GM21529 (cell line): ENCODE measurements at regions not wholly inside any gene's neighbourhood (a gene's known extent, or its start where the extent isn't known, plus 50 kb on each side); places are given as distances from the start of the nearest gene placed in this dataset.

Source experiments
- ATAC-seq: cut with Tn5 transposase; IDR thresholded peaks from one replicate; pipeline ENCODE4 v1.9.1; 2021; ENCODE audit not compliant: unreplicated experiment

GRCh38 chr11:42257534-42257933 lies 798.1 kb upstream of the LRRC4C start:
- ATAC-seq = no peak

GRCh38 chr11:42265072-42265471 lies 805.6 kb upstream of the LRRC4C start:
- ATAC-seq = no peak

DNA sequence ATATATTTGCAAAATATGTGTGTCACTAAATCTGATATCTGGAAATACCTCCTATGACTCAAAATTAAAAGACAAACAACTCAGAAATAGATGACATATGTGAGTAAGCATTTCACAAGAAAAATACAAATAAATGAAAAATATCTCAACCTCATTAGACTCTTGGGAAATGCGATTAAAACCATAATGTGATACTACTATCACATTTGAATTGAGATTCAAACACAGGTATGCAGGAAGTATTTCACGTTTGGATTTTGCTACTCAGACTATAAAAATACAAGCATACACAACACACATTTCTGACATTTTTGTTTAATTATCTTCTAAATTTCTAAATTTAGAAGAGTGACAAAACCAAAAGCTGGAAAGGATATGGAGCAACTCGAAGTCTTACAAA lies 811.9 kb upstream of the LRRC4C start:
- ATAC-seq = no peak

- ATAC-seq = no peak
These were observed 814.5 kb upstream of the LRRC4C start for GRCh38 chr11:42273977-42274376.

- ATAC-seq = no peak
These were observed 837.5 kb upstream of the LRRC4C start for GRCh38 chr11:42296910-42297309.

GRCh38 chr11:42299780-42300179 lies 840.3 kb upstream of the LRRC4C start:
- ATAC-seq = no peak

DNA sequence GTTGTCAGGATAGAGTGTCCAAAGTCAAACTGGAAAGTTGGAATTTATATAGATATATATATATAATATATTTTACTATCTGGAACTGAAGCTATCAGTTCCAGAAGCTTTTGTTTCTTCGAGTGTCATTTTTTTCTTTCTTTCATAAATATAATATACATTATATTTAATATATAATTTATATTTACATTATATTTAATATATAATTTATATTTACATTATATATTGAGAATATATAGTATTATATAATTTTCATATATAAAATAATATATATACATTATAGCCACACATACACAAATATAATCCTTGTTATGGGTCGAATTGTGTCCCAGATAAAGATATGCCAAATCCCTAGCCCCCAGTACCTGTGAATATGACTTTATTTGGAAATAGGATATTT lies 842.3 kb upstream of the LRRC4C start:
- ATAC-seq = no peak

DNA sequence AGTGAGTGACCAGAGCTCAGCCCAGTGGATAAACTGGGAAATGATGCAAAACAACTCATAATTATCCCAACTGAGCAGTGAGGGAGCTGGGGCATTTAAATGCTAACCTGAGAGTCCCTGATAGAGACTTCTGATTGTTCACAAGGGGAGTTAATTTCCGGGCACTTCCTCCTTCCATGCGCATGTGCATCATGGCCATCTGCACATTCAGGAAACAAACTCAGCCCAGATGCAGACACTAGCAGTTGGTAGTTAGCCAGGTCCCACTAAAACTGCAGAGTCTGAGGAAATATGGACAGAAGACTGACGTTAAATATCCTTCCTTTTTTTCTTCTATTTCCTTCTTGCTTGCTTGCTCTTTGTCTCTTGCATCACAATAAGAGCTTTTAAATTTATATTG lies 852.1 kb upstream of the LRRC4C start:
- no peak for ATAC-seq

- ATAC-seq = no peak
These were observed 852.5 kb upstream of the LRRC4C start for GRCh38 chr11:42311944-42312343.

DNA sequence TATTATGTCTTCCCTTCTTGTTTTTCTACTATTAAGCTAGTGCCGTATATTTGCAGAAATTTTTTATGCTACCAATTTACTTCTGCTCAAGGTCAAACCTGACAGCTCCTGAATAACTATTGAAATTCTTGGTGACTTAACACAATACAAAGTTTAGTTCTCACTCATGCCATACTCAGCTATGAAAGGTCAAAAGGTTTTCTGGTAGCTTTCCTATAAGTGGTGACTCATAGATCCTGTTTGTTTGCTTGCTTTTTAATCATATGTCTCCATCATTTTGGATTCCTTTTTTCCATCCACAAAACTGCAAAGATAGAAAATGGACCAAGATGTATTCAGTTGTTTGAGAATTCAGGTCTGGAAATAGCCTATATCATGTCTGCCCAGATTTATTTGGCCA lies 855.8 kb upstream of the LRRC4C start:
- ATAC-seq = no peak

GRCh38 chr11:42315846-42316245 lies 856.4 kb upstream of the LRRC4C start:
- ATAC-seq = no peak

- ATAC-seq = no peak
These were observed 860.5 kb upstream of the LRRC4C start for GRCh38 chr11:42319921-42320320.

DNA sequence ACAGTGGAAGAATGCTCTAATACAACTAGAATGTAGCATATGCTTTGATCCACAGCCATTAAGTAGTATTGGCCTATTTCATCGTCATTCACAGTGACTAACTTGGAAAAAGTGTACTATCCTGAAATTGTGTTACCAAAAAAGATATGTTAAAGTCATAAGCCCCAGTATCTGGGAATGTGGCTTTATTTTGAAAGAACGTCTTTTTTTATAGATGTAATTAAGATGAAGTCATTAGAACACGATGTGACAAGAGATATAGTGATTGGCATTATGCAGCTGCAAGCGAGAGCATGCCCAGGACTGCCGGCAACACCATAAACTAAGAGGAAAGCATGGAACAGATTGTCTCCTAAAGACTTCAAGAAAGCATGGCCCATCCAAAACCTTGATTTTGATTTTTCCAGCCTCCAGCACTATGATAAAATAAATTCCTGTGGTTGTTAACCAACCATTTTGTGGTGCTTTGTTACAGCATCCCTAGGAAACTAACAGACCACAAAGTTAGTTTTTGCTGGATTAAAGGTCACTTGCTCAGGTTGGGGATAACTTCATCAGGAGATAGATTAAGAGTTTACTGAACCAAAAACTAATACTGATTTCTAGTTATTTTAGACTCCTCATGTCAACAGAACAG lies 870.6 kb upstream of the LRRC4C start:
- ATAC-seq = no peak

- no peak for ATAC-seq
These were observed 878.5 kb upstream of the LRRC4C start for GRCh38 chr11:42337786-42338455.

DNA sequence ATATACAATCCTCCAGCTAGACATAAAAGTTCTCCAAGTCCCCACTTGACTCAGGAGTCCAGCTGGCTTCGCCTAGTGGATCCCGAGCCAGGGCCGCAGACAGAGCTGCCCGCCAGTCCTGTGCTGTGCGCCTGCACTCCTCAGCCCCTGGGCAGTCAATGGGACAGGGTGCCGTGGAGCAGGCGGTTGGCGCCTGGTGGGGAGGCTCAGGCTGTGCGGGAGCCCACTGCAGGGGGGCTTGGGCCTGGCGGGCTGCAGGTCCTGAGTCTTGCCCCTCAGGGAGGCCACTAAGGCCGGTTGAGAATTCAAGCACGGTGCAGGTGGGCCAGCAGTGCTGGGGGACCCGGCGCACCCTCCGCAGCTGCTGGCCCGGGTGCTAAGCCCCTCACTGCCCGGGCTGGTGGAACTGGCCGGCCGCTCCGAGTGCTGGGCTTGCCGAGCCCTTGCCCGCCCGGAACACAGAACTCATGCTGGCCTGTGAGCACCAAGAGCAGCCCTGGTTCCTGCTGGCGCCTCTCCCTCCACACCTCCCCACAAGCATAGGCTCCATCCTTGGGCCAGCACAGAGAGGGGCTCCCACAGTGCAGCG lies 884.8 kb upstream of the LRRC4C start:
- ATAC-seq = no peak

DNA sequence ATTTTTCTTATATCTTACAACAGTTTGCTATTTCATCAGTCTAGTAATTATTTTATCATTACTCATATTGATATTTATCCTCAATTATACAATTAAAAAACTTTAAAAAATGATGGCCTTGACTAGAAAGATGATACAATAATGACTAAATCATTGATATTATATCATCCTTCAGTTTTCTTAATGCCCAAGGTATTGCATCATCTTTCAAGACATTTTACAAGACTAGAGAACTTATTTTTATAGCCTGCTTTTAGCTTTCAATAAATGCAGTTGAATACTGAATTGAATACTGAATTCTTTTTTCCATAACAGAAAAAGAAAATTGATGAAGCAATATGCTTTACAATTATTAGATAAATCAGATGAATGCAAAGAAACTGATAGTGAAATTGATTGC lies 886.5 kb upstream of the LRRC4C start:
- no peak for ATAC-seq

GRCh38 chr11:42363701-42364100 lies 904.2 kb upstream of the LRRC4C start:
- ATAC-seq = no peak

DNA sequence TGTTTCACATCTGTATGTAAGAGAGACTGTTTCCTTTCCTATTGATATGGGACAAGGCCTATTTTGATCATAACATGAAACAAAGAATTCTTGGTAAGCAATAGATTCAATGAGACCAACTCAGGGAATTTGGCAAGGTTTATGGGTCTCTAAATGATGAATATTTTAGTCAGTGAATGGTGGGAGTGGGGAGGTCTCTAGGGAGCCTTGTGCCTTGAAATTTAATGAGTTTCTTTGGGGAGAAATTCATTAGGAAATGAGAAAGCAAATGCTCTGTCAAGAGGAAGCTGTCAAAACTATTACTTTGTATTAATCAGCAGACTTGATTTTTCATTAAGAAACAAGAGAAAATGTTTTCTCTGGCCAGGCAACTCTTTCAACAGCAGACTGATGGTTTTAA lies 921.7 kb upstream of the API5 start:
- ATAC-seq = no peak

DNA sequence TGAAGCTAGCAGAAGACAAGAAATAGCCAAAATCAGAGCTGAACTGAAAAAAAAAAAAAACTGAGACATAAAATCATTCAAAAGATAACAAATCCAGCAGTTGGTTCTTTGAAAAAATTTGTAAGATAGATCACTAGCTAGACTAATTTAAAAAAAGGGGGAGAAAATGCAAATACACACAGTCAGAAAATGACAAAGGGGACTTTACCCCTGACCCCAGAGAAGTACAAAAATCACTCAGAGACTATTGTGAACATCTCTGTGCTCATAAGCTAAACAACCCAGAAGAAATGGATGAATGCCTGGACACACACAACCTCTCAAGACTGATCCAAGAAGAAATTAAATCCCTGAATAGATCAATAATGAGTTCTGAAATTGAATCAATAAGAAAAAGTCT lies 914.3 kb upstream of the API5 start:
- ATAC-seq = no peak

DNA sequence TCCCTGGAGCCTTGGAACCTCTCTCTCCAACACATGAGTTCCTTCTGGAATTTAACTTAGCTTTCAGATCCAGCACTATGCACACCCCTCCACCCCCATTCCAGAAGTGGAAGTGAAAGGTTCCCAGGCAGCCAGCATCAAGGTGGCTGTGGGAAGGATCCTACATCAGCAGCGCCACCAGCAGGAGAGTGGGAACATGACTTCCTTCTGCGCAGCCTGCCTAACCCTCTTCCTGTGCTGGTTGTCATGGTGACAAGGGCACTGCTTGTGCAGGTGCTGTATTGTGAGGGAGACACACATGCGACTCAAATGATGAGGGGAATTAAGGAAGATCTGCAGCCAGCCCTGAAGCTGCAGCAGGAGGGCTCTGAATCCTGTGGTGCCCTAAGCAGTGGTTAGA lies 904.5 kb upstream of the API5 start:
- ATAC-seq = no peak

GRCh38 chr11:42410251-42410955 lies 901.4 kb upstream of the API5 start:
- ATAC-seq = no peak

- no peak for ATAC-seq
These were observed 899.2 kb upstream of the API5 start for GRCh38 chr11:42412590-42412989.
